NOMO-1 (cell line): ENCODE measurements at regions not wholly inside any gene's neighbourhood (a gene's known extent, or its start where the extent isn't known, plus 50 kb on each side); places are given as distances from the start of the nearest gene placed in this dataset.

Experiments used
- DNase-seq, 2 experiments: peaks; one replicate each; lab custom pipeline; 2025; ENCODE audit not compliant: unreplicated experiment in 2 of 2; lab: John Stamatoyannopoulos, UW

- DNase-seq = no peak
Observed at GRCh38 chr10:43944381-43945093, 295.9 kb upstream of the ZNF32 start.

- no peak for DNase-seq
Observed at GRCh38 chr10:43943818-43944360, 295.2 kb upstream of the ZNF32 start.

- DNase-seq = no peak
Observed at GRCh38 chr10:43943119-43943817, 294.6 kb upstream of the ZNF32 start.

- DNase-seq = no peak
Observed at GRCh38 chr10:43942096-43942850, 293.6 kb upstream of the ZNF32 start.

GRCh38 chr10:43940898-43941837 is 292.5 kb upstream of the ZNF32 start:
- DNase-seq = no peak

- no peak for DNase-seq
Observed at GRCh38 chr10:43939939-43940820, 291.5 kb upstream of the ZNF32 start.

GRCh38 chr10:43939389-43939938 is 290.8 kb upstream of the ZNF32 start:
- no peak for DNase-seq

- no peak for DNase-seq
Observed at GRCh38 chr10:43938810-43939209, 290.1 kb upstream of the ZNF32 start.

GRCh38 chr10:43931308-43931930 is 282.7 kb upstream of the ZNF32 start:
- no peak for DNase-seq

- no peak for DNase-seq
Observed at GRCh38 chr10:43930777-43931176, 282.1 kb upstream of the ZNF32 start.

- DNase-seq = no peak
Observed at GRCh38 chr10:43930243-43930642, 281.6 kb upstream of the ZNF32 start.

- no peak for DNase-seq
Observed at GRCh38 chr10:43929122-43929521, 280.4 kb upstream of the ZNF32 start.

- DNase-seq = no peak
Observed at GRCh38 chr10:43928425-43928968, 279.8 kb upstream of the ZNF32 start.

GRCh38 chr10:43926875-43927406 is 278.3 kb upstream of the ZNF32 start:
- DNase-seq = no peak

- no peak for DNase-seq
Observed at GRCh38 chr10:43926371-43926770, 277.7 kb upstream of the ZNF32 start.

GRCh38 chr10:43925793-43926192 is 277.1 kb upstream of the ZNF32 start:
- no peak for DNase-seq

GRCh38 chr10:43923328-43923727 is 274.6 kb upstream of the ZNF32 start:
- DNase-seq = no peak
